Sciatic nerve (tissue), 2 donors: ENCODE measurements at regions not wholly inside any gene's neighbourhood (a gene's known extent, or its start where the extent isn't known, plus 50 kb on each side); places are given as distances from the start of the nearest gene placed in this dataset.
A peak's percentile ranks its signal among the peaks of the same experiment; 100 is the strongest.

Experiments used
- ATAC-seq: fragments of 200-7000 bp; cut with Tn5 transposase; one replicate; pipeline ENCODE4 v1.9.1; 2020; ENCODE audit warnings: mild to moderate bottlenecking, moderate library complexity
- DNase-seq: peaks from one replicate; pipeline ENCODE4 v3.0.0-alpha.2; 2020; ENCODE audit warnings: low spot score
- intact Hi-C: fragments of 100-400 bp; cut with DNase I; formaldehyde crosslinking; loops from one replicate; pipeline ENCODE4 v1.14.2; 2022
- donor health status: DM: no; HTN: no; CAD: no.
- donor health status: DM: no; HTN: no; CAD: no.

DNA sequence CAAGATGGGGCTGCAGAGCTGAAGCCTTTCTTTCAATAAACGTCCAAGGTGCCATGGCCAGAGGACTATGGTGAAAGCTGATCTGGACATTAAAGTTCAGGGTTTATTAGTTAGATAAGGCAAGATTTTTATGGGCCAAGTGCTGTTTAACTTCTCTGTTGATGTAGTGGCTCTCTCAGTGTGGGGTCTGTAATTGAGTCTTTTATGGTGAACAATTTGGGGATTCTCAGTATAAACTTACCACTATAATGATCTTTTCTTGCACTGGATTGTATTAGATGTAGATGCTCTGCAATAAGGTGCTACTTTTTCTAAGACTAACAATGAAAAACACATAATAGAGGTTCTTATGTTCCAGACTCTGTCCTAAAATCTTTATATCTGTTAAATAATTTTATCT lies 190.1 kb upstream of the KLF12 start:
- intact Hi-C loops, result no loop called here
- DNase-seq, result no peak
- no peak for ATAC-seq

DNA sequence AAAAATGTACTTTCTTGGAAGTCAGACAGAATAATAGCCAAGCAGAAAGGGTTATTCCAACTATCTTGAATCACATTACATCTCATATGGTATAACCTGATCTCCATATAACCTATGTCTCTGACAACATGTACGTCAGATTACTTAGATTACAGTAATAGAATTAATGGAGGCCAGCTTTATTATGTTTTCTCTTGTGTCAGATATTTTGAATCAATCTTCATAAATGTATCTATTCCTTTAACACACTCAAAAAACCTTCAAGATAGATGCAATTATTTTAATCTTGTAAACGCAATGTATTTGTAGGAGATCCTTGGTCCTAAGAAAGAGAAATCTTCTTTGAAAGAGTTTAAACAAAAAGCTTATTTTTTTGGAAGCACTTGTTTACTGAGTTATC lies 188.4 kb upstream of the KLF12 start:
- intact Hi-C loops, result no loop called here
- no peak for DNase-seq
- no peak for ATAC-seq

GRCh38 chr13:74320282-74320681 lies 186.1 kb upstream of the KLF12 start:
- intact Hi-C loops, result no loop called here
- no peak for ATAC-seq
- DNase-seq, result no peak

GRCh38 chr13:74316547-74316946 lies 182.3 kb upstream of the KLF12 start:
- DNase-seq (no peak), ATAC-seq (no peak)
- intact Hi-C loops, result no loop called here

- intact Hi-C loops, result no loop called here
- no peak for DNase-seq
- ATAC-seq, result no peak
Measured at GRCh38 chr13:74306496-74306895, 172.3 kb upstream of the KLF12 start.

GRCh38 chr13:74305876-74306275 lies 171.7 kb upstream of the KLF12 start:
- ATAC-seq (no peak), DNase-seq (no peak)
- intact Hi-C loops, result no loop called here

DNA sequence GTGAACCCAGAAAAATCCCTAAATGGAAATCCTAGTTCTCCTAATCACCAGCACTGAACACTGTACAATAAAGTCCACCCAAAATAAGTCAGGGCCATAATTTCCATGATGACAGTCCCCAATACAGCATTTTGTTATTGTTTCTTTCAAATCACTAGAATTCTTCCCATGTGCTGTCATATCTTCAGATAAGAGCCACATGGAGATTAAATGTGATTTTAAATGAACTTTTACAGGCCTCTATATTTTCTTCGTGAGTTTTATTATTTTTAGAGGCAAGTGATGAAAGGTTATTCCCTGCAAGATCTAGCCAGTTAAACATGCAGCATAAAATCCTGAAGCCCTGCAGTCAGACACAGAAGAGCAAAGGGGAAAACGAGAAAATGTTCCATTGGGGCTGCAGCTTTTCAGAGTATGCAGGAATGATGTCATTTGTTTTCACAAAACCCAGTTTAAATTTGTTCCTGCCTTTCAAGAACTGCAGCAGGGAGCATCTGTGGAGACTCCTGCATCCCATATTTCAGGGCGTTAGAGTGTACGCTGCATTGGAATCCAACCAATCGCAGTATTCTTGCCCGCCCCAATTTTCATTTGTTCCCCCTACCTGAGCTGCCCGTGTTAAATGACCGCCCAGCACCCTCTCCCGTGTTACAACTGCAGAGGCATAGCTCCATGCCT lies 167.2 kb upstream of the KLF12 start:
- DNase-seq, result no peak
- intact Hi-C loops, result no loop called here
- peak; percentile 18 for ATAC-seq

DNA sequence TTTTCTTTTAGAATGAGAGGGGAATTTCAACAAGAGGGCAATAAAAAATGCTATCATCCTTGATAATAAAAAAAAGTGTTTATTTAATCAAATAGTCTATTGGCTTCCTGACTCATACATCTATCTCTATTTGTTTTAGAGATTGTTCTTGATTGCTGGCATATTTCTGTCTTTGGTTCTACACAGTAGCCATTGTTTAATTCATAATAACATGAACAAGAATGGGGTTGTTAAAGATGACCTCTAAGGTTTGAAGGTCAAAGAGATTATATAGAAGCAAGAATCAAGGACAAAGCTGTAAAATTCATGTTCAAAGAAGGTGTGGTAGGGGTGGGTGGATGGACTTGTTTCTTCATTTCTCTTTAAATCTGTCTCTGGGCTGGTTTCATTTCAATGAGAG lies 166.0 kb upstream of the KLF12 start:
- ATAC-seq (no peak), DNase-seq (no peak)
- intact Hi-C loops, result no loop called here

DNA sequence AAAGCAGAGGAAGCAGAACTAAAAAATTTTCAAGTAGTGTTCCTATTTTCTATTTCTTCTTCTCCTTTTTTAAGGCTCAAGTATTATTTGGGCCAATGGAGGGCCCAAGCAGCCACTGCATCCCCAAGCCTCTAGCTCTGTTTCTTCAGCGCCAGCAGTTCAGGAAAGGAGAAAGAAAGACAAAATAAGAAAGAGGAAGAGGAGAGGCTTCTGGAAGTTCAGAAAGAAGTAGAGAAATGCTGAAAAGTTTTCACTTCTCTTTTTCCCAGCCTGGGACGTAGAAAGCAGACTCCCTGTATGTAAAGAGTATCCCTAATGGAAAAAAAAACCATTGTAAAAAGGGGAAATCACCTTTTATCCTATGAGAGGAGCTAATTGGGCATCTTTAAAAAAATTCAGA lies 165.5 kb upstream of the KLF12 start:
- ATAC-seq, result peak; percentile 70
- intact Hi-C loops, result no loop called here
- no peak for DNase-seq

- ATAC-seq (no peak), DNase-seq (no peak)
- intact Hi-C loops, result no loop called here
Measured at GRCh38 chr13:74298923-74299322, 164.7 kb upstream of the KLF12 start.

- no peak for DNase-seq
- peak; percentile 78 for ATAC-seq
- intact Hi-C loops, result no loop called here
Measured at GRCh38 chr13:74289861-74290773, 155.9 kb upstream of the KLF12 start.

GRCh38 chr13:74289107-74289506 lies 154.9 kb upstream of the KLF12 start:
- ATAC-seq, result no peak
- no peak for DNase-seq
- intact Hi-C loops, result no loop called here

DNA sequence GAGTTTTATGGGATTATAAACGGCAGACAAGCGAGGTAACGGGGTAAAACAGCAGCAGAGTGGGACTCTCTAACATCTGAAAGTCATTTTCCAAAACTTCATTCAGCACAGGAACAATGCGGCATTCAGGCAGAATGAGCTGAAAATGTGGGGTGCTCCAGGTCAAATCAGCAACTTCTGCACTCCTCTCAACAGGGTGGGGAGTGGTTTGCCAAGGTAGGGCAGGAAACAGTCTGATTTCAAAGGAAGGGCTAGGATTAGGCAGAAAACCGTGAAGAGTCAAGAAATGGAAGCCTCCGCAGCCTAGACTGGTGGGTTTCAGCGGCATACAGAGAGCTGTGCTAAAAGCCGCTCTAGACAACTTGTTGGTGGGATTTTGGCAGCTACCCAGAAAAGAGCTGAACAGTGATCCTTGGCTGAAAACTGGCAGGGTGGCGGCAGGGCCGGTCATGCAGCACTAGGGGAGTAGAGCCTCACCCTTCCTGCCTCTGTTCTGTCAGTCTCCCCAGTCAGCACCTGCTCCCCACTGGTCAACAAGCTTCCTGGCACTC lies 154.2 kb upstream of the KLF12 start:
- intact Hi-C loops, result no loop called here
- DNase-seq (peak; percentile 55), ATAC-seq (peak; percentile 63)

GRCh38 chr13:74287724-74288169 lies 153.5 kb upstream of the KLF12 start:
- peak; percentile 89 for ATAC-seq
- intact Hi-C loops, result no loop called here
- DNase-seq, result peak; percentile 88

GRCh38 chr13:74280795-74281490 lies 146.7 kb upstream of the KLF12 start:
- DNase-seq, result no peak
- intact Hi-C loops, result no loop called here
- ATAC-seq, result no peak

GRCh38 chr13:74280093-74280794 lies 146.0 kb upstream of the KLF12 start:
- no peak for ATAC-seq
- no peak for DNase-seq
- intact Hi-C loops, result no loop called here

GRCh38 chr13:74278901-74279300 lies 144.7 kb upstream of the KLF12 start:
- intact Hi-C loops, result no loop called here
- ATAC-seq, result no peak
- DNase-seq, result no peak

DNA sequence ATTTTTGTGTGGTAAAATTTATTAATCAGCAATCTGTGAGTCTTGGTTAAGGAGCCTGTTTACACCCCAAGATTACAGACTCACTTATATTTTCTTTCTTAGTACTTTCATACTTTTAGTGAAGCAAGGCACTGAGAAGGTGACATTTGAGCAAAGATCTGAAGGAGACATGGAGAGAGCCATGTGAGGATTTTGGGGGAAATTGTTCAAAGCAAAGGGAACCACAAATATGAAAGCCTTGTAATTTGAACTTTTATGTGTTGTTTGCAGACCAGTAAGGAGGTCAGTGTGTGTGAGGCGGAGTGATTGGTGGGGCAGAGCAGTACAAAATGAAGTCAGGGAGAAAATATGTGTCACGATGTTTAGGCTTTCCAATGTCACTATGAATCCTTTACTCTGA lies 140.7 kb upstream of the KLF12 start:
- intact Hi-C loops, result no loop called here
- DNase-seq (no peak), ATAC-seq (no peak)

GRCh38 chr13:74273581-74273980 lies 139.4 kb upstream of the KLF12 start:
- DNase-seq (no peak), ATAC-seq (peak; percentile 88)
- intact Hi-C loops, result no loop called here
